IPS-NIHi11 (cell line): ENCODE measurements at regions not wholly inside any gene's neighbourhood (a gene's known extent, or its start where the extent isn't known, plus 50 kb on each side); places are given as distances from the start of the nearest gene placed in this dataset.
"Not testable (repeated sequence)": the region's sequence is repeated elsewhere in the genome, so short reads cannot be mapped to it uniquely, and the experiment has no call there.

Experiments
- DNase-seq: peaks from one replicate; pipeline ENCODE4 v3.0.0; 2012; ENCODE audit warnings: mixed read lengths, low spot score

DNA sequence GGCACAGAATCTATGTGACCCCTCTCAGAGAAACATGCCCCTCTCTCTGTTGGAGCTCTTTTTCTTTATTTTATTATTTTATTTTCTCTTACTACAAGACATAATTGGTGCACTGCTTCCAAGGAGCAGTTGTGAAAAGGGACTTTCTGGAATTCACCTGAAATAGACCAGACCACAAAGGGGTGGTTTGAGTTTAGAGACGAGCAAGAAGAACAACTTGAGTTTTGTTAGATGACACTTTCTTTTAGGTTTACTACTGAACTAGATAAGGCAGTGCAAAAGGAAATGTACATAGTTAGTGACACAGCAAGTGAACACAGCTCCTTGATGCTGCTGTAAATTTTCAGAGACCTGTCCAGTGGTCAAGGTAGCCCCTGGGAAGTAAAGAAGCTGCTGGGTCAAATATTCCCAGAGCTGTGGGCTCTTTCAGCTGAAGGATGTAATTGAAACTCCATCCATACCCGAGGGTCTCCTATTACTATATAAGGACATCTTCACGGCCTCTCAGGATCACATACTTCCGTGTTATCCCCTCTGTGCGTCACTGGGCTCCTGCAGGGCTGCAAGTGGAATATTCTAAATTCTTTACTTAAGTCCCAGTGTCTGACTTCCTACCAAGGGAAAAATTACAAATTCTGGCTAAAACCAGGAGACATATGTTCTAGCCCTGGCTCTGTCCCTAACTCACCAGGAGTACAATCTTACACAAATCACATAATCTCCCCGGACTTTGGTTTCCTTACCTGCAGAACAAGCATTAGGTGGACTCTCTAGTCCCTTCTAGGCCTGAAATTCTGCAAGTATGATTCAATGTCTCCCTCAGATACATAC lies 69.1 kb upstream of the ADTRP start:
- peak; percentile 33 for DNase-seq

DNA sequence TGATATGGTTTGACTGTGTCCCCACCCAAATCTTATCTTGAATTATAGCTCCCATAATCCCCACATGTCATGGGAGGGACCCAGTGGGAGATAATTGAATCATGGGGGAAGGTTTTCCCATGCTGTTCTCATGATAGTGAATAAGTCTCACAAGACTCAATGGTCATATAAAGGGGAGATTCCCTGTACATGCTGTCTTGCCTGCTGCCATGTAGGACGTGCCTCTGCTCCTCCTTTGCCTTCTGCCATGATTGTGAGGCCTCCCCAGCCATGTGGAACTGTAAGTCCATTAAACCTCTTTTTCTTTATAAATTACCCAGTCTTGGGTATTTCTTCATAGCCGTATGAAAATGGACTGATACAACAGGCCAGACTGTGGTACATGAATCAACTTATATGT lies 68.5 kb upstream of the ADTRP start:
- DNase-seq = not testable (repeated sequence)

DNA sequence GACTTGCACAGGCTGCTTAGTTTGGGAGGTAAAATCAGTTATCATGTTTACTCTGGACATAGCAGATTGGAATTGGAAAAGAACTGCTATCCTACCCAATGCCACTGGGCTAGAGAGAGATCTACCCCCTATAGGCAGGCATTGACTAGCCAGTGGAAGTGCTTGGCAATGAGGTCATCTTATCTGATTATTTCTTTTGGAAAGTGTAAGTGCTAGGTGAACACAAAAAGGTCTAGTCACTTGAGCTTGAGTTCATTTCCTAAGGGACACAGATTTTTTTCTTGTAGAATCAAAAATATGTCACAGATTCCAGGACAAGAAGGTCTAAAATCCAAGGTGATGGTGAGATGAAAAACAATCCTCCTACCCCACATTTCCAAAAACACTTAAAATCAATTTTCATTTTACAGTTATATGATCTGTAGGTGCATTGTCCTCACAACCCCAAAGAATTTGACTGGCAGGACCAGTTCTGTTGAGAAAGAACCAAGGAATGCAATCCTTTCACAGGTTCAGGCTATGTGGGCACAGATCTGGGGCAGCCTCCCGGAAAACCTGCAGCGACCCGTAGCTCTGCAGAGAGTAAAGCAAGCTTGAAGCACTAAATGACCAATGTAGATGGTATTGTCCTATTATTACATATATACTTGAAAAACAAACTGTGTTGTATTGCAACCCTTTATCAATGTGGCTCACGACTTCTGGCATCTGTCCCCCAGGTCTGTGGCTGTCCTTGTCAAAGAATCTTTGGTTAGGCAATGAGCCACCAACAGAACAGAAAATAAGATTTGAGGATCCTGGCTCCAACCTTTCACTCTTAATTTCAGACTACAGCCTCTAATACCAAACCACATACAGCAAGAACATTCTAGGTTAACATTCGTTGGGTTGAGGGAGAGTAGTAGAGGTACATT lies 67.3 kb upstream of the ADTRP start:
- DNase-seq = no peak

DNA sequence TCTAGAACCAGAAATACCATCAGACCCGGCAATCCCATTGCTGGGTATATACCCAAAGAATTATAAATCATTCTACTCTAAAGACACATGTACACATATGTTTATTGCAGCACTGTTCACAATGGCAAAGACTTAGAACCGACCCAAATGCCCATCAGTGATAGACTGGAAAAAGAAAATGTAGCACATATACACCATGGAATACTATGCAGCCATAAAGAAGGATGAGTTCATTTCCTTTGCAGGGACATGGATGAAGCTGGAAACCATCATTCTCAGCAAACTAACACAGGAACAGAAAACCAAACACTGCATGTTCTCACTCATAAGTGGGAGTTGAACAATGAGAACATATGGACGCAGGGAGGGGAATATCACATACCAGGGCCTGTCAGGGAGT lies 64.2 kb upstream of the ADTRP start:
- DNase-seq = not testable (repeated sequence)

DNA sequence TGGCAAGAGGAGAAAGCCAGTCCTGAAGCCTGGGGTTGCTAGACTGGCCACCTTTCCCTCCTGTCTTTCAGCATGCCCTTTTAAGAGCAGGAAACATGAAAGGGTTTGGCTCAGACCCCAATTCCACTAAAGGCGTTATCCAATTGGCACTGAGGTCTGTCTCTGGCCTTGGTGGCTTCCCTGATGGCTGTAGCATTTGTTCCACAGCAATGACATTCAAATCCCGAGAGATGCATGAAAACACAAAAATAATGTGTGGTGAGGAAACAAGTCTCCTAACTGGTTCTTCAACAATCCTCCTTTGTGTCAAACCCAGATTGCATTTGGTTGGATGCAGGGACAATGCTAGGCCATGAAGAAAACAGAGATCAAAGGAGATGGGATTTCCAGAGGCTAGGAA lies 56.5 kb upstream of the ADTRP start:
- no peak for DNase-seq

DNA sequence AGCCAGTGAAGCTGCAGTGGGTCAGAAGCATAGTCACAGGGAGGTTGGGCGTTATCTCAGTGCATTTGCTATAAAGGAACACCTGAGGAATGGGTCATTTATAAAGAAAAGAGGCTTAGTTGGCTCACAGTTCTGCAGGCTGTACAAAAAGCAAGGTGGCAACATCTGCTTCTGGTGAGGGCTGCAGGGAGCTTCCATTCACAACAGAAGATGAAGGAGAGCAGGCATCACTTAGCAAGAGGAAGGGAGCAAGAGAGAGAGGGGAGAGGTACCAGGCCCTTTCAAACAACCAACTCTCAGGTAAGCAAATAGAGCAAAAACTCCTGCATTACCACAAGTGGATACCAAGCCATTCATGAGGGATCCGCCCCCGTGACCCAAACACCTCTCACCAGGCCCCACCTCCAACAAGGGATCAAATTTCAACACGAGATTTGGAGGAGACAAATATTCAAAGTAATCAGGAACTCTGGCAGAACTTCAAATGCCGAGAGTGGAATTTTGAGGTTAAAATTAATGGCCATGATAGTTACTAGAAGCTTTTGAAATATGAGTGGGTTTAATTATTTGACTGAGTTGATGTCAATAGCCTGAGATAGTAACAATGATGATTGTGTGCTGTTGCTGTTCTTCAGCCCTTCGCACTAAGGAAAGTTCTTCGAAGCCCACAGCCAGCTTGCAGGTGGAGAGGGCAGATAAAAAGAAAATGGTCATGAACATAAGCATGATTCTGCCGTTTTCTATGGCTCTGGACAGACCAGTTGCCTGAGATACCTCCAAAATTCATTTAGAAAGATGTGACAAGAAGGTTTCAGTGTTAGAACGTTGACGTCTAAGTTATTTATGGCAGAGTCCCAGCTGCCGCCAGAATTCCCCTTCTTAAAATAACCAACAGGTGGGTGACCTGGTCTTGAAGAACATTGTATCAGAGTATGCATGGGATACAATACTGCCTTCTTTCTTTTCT lies 55.3 kb upstream of the ADTRP start:
- no peak for DNase-seq

DNA sequence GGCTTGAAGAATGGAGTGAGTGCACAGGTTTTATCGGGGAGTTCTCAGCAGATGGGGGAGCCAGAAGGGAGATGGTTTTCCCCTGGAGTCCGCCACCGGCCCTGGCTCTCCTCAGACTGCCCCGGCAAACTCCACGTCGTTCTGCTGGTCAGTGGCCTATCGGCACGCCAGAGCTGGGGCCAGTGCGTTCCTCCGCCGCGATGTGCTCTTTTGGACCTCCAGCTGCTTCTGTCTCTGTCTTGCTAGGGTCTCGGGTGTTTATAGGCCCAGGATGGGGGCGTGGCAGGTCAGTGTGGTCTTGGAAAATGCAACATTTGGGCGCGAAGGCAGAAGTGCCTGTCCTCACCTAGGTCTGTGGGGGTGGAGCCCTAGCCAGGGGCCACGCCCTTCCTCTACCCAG lies 53.0 kb upstream of the ADTRP start:
- no peak for DNase-seq

DNA sequence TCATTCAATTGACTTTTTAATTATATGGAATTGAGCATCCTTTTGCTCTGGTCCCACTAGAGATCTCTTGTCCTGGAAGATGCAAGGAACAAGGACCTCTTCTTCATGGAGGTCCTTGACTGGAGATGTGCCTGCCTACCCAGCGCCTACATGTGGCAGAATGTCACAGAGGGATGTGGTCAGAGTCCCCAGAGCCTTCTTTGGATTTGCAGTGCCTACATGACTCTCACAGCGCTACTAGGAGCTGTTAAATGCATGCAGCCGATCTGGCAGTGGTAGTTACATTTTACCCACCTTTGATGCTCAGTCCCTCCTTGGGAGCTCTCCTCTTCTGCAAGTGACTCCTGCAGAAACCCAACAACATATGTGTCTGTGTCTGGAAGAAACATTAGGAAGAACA lies 51.9 kb upstream of the ADTRP start:
- DNase-seq = no peak

DNA sequence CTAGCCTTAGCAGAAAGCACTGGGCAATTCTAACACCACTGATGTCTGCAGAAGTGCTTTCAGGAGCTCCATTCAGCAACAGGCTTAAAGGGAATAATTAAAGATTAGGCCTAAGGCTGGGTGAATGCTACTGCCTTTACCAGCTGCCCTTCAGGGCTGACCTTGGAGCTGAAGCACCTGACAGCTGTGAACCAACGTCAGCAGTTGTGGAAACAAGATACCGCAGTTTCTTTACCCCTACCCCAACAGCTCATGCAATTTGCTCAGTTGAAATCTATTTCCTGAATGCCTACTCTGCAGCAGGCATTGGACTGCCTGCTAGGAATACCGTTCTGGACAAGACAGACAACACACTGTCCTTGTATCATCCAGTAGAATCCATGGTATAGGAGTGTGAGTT lies 51.5 kb upstream of the ADTRP start:
- no peak for DNase-seq

DNA sequence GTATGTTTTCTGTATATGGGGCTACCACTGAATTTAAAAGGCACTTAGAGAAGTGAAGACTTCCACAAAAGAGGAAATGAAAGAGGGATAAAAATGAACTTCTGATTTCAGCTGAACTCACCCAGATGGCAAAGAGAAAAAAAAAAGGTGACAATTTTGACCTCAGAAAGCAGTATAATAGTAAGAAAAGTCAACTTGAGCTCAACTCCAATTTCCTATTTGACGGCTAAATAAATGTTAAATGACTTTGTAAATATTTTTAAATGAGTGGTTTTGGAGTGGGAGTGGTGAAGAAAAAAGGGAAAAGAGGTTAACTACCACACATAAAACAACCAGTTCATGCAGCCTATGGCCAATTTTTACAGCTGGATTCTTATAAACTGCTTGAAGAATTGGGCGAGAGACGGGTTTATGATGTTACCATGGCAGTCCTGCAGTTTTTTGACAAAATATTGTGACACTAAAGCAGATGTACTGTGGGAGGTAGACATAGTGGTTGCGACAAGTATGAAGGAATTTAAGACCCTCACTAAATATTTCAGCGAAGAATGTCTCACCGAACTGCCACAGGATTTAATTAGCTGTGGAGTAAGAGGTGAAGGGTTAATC lies 49.8 kb upstream of the ADTRP start:
- no peak for DNase-seq
